ENCODE measurements at regions not wholly inside any gene's neighbourhood (a gene's known extent, or its start where the extent isn't known, plus 50 kb on each side); places are given as distances from the start of the nearest gene placed in this dataset.

DNA sequence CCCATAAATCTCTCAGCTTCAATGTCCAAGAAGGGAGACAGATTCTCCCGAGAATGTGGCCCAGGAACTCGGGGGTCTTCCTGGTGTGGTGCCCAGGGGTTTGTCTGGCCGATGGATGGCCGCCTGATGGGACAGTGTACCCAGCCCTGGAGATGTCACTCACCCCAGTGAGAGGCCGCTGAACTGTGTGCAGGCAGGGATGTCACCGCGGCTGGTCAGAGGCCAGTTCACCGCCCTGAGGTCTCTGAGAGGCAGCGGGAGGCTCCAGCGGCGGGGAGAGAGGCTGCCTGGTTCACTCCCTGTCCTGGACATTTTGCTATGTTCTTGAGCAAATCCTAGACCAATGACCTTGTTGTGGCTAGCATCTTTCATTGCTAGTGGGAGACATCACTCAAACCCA is 1349.5 kb downstream of the BRD1 start:
- TF ChIP-seq, protein P1, sequence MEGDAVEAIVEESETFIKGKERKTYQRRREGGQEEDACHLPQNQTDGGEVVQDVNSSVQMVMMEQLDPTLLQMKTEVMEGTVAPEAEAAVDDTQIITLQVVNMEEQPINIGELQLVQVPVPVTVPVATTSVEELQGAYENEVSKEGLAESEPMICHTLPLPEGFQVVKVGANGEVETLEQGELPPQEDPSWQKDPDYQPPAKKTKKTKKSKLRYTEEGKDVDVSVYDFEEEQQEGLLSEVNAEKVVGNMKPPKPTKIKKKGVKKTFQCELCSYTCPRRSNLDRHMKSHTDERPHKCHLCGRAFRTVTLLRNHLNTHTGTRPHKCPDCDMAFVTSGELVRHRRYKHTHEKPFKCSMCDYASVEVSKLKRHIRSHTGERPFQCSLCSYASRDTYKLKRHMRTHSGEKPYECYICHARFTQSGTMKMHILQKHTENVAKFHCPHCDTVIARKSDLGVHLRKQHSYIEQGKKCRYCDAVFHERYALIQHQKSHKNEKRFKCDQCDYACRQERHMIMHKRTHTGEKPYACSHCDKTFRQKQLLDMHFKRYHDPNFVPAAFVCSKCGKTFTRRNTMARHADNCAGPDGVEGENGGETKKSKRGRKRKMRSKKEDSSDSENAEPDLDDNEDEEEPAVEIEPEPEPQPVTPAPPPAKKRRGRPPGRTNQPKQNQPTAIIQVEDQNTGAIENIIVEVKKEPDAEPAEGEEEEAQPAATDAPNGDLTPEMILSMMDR (IDR thresholded peaks at IDR 0.05; ENCODE audit: low read depth, low read length, missing control alignments), result no peak

DNA sequence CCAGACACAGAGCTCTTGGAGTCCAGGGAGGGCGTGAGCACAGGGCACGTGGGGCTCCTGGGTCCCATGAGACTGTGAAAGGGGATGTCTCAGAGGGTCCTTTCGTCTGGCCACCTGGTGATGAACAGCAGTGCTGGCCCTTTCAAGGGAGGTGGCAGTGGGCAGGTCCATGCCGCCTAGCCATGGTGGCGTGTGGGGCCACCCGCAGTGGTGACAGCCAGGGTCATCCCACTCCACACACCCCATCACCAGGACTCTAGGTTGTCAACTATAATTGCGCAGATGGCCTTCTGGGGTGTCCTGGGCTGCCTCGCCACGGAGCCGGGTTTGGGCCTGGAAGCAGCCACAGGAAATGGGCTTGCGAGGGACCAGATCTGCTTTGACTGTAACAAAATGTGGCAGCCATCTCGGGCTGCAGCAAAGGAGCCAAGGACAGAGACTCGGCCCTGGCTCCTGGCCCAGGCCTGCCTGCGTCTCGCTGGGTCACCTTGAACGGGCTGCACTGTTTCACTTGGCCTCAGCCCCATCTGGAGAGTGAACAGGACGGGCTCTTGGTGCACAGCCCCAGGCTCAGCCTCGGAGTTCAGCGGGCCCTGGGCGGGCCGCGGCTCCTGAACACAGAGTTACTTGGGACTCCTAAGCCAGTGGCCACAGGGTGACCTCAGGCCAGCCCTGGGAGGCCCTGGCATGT is 1350.5 kb downstream of the BRD1 start:
- TF ChIP-seq, protein P1 (IDR thresholded peaks at IDR 0.05; ENCODE audit: low read depth, low read length, missing control alignments), result no peak
- H3K4me3 ChIP-seq (replicated peaks; ENCODE audit: low read depth, low read length), result no peak overlapping the region
- no peak for DNase-seq (ENCODE audit: extremely low read depth, low read depth)

More for the DNA sequence above, 1349.5 kb downstream of the BRD1 start:
- no peak for DNase-seq (ENCODE audit: extremely low read depth, low read depth)
- no peak overlapping the region for H3K4me3 ChIP-seq (replicated peaks; ENCODE audit: low read depth, low read length)

DNA sequence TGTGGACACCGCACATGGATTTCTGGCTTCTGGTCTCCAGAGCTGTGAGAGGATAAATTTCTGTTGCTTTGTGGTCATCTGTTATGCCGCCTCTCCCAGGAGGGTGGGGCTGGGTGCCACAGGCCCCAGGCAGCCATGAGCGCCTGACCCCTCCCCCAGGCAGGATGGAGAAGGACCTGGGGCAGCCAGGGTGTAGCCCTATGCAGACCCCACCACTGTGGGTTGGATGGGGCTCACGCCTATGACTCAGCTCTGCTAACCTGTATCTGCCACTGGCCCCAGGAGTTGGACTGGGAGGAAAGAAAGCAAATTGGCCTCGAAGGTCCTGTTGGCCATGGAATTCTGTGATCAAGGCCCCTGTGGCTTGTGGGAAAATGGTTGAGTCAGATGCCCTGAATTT is 1351.1 kb downstream of the BRD1 start:
- TF ChIP-seq, protein P1 (IDR thresholded peaks at IDR 0.05; ENCODE audit: low read depth, low read length, missing control alignments), result no peak
- no peak for DNase-seq (ENCODE audit: extremely low read depth, low read depth)
- no peak overlapping the region for H3K4me3 ChIP-seq (replicated peaks; ENCODE audit: low read depth, low read length)

DNA sequence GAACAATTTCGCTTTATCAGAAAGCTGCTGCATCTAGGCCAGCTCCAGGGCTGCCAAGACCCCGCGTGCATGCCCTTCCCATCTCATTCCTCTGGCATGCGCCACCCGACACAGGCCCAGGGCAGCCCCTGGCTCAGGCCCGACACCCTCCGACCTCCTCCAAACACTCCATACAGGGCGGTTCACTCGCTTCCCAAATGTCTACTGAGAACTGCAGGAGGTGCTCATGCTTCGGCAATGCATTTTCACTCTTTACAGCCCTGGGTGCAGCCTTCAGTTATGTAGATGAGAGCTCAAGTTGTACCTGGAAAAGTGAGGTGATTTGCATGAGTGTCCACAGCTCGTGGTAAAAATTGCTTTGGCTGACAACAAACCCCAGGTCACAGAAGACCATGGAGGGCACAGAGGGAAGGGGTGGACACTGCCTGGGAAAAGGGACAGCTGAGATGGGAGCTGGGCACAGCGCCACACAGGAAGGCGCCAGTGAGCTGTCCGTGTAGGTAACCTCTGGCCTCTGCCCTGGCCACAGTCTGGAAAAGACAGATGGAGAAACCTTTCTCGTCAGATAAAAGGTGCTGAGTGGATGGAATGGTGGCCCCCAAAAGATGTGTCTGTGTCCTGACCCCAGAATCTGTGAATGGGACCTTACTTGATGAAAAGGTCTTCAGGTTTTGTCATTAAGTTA is 1351.9 kb downstream of the BRD1 start:
- no peak overlapping the region for H3K4me3 ChIP-seq (replicated peaks; ENCODE audit: low read depth, low read length)
- TF ChIP-seq, protein P1 (IDR thresholded peaks at IDR 0.05; ENCODE audit: low read depth, low read length, missing control alignments), result no peak

DNA sequence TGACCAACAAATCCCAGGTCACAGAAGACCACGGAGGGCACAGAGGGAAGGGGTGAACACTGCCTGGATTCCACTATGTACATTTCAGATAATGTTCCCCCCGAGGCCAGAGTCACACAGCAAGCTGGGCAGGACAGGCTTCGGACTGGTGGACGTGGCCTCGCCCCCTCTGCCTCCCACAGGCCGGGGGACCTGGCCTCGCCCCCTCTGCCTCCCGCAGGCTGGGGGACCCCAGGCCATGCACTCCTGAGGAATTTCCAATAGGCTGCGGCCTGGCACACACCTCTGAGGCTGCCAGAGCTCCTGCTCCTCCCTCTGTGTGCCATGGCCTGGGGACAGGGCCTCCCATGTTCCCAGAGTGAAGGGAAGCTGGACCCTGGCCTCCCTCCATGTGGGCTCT is 1352.8 kb downstream of the BRD1 start:
- DNase-seq (ENCODE audit: extremely low read depth, low read depth), result no peak
- TF ChIP-seq, protein P1 (IDR thresholded peaks at IDR 0.05; ENCODE audit: low read depth, low read length, missing control alignments), result no peak
- H3K4me3 ChIP-seq (replicated peaks; ENCODE audit: low read depth, low read length), result no peak overlapping the region

More for the DNA sequence above, 1351.9 kb downstream of the BRD1 start:
- DNase-seq (ENCODE audit: extremely low read depth, low read depth), result no peak

DNA sequence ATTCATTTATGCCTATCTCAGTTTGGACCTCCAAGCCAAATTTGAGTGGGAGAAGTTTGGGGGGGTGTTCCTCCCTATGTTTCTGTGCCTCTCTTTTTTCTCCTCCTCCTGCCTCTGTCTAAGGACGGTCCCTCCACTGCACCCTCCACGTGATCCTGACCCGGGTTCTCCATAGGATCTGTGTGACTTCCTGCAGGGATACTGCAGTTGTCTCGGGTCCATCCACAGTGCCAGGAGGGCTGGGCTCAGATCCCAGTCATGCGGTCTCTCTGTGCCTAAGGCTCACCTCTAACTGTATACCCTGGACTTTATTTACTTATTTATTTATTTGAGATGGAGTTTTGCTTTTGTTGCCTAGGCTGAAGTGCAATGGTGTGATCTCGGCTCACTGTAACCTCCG is 1354.5 kb downstream of the BRD1 start:
- TF ChIP-seq, protein P1 (IDR thresholded peaks at IDR 0.05; ENCODE audit: low read depth, low read length, missing control alignments), result no peak
- no peak overlapping the region for H3K4me3 ChIP-seq (replicated peaks; ENCODE audit: low read depth, low read length)
- no peak for DNase-seq (ENCODE audit: extremely low read depth, low read depth)
